Gastroesophageal sphincter (tissue), 4 donors: ENCODE measurements at regions not wholly inside any gene's neighbourhood (a gene's known extent, or its start where the extent isn't known, plus 50 kb on each side); places are given as distances from the start of the nearest gene placed in this dataset.

Experiments used
- ATAC-seq: fragments of 150-250 bp; one replicate; pipeline ENCODE4 v1.9.1; 2016; ENCODE audit warnings: mild to moderate bottlenecking, moderate library complexity
- H3K27ac ChIP-seq, 4 donors: fragments of 200-600 bp; sonication (generic) in 3 of 4; 1 replicate in 3 of 4; 2 replicates in 1 of 4; pipeline ENCODE4 v1.5.1; 2016 to 2019
- H3K27me3 ChIP-seq: fragments of 200-600 bp; sonication (generic); one replicate; pipeline ENCODE4 v1.5.1; 2019
- H3K36me3 ChIP-seq, 2 donors: fragments of 200-600 bp; sonication (generic); one replicate each; pipeline ENCODE4 v1.5.1; 2019; ENCODE audit warnings: control low read depth in 1 of 2
- H3K4me1 ChIP-seq, 3 donors: fragments of 200-600 bp; sonication (generic); 1 replicate in 2 of 3; 2 replicates in 1 of 3; pipeline ENCODE4 v1.5.1; 2016 to 2019; ENCODE audit warnings: control low read depth in 2 of 3
- H3K4me3 ChIP-seq, 2 donors: fragments of 200-600 bp; sonication (generic); one replicate each; pipeline ENCODE4 v1.5.1; 2019; ENCODE audit warnings: mild to moderate bottlenecking in 1 of 2, moderate library complexity in 1 of 2
- H3K9me3 ChIP-seq, 3 donors: fragments of 200-600 bp; sonication (generic); one replicate each; pipeline ENCODE4 v1.5.1; 2017 to 2019; ENCODE audit warnings: control low read depth in 2 of 3
- CTCF ChIP-seq, 4 experiments: fragments of 200-600 bp in 2 of 4; fragments of 450-650 bp in 2 of 4; sonication (generic) in 1 of 4; IDR thresholded peaks; one replicate each; pipeline ENCODE4 v1.5.1; 2017 to 2019; ENCODE audit warnings: antibody characterized with exemption in 4 of 4, mild to moderate bottlenecking in 2 of 4, moderate library complexity in 2 of 4
- EP300 ChIP-seq: sonication (generic); formaldehyde crosslinking; IDR thresholded peaks from one replicate; pipeline ENCODE4 v1.6.1; 2017; ENCODE audit warnings: antibody characterized with exemption, mild to moderate bottlenecking
- POLR2A ChIP-seq, 2 donors: fragments of 450-650 bp; IDR thresholded peaks; one replicate each; pipeline ENCODE4 v1.6.1; 2017; ENCODE audit warnings: antibody characterized with exemption in 2 of 2, mild to moderate bottlenecking in 2 of 2, moderate library complexity in 1 of 2
- POLR2AphosphoS5 ChIP-seq: sonication (generic); formaldehyde crosslinking; IDR thresholded peaks from one replicate; pipeline ENCODE4 v1.6.1; 2017; ENCODE audit warnings: antibody characterized with exemption
- WGBS, 2 donors: methylation state at CpG; one replicate each; pipeline ENCODE4 v1.1.5; 2018; ENCODE audit warnings: low coverage in 1 of 2; 5-methylcytosine and 5-hydroxymethylcytosine counted together

GRCh38 chr4:114383721-114384120 is 214.9 kb upstream of the UGT8 start:
- 42 to 80% methylated on average over 1 of the region's 1 CpG for WGBS, 2 donors
- Histone ChIP-seq H3K4me1 (no peaks in the 10 kb centered on the region), H3K4me3 (no peak overlapping the region), H3K9me3 (no peaks in the 10 kb centered on the region), H3K27ac (no peak overlapping the region), H3K27me3 (no peaks in the 10 kb centered on the region), H3K36me3 (no peaks in the 10 kb centered on the region)
- TF ChIP-seq CTCF (IDR thresholded peaks at IDR 0.05) (no peak), POLR2A (IDR thresholded peaks at IDR 0.05) (no peak), EP300 (no peak), POLR2AphosphoS5 (no peak)
- no peak for ATAC-seq

- no peak overlapping the region for H3K27ac ChIP-seq
- no peak overlapping the region for H3K4me3 ChIP-seq
- peaks cover 6% of the 10 kb centered on the region for H3K27me3 ChIP-seq
- ATAC-seq = no peak
- no peaks in the 10 kb centered on the region for H3K36me3 ChIP-seq
- WGBS, 2 donors = 6% methylated on average over 4 of the region's 4 CpGs
- peak; percentile 27 to 54 (median 40) for TF ChIP-seq CTCF (IDR thresholded peaks at IDR 0.05)
- TF ChIP-seq POLR2AphosphoS5 = no peak
- TF ChIP-seq EP300 = no peak
- no peak for TF ChIP-seq POLR2A (IDR thresholded peaks at IDR 0.05)
- no peaks in the 10 kb centered on the region for H3K9me3 ChIP-seq
- H3K4me1 ChIP-seq = no peaks in the 10 kb centered on the region
These were observed 214.0 kb upstream of the UGT8 start for GRCh38 chr4:114384629-114385028.

- Histone ChIP-seq H3K27ac (no peak overlapping the region), H3K9me3 (no peaks in the 10 kb centered on the region), H3K4me3 (no peak overlapping the region), H3K36me3 (no peaks in the 10 kb centered on the region), H3K4me1 (no peaks in the 10 kb centered on the region), H3K27me3 (peaks cover 6% of the 10 kb centered on the region)
- WGBS, 2 donors = 84 to 93% methylated on average over 7 to 8 of the region's 9 CpGs
- TF ChIP-seq POLR2AphosphoS5 = no peak
- no peak for TF ChIP-seq POLR2A (IDR thresholded peaks at IDR 0.05)
- TF ChIP-seq CTCF (IDR thresholded peaks at IDR 0.05) = no peak
- TF ChIP-seq EP300 = no peak
- ATAC-seq = no peak
These were observed 213.2 kb upstream of the UGT8 start for GRCh38 chr4:114385195-114385985.

GRCh38 chr4:114386637-114387233 is 211.9 kb upstream of the UGT8 start:
- WGBS, 2 donors = 30 to 44% methylated on average over 5 of the region's 5 CpGs
- TF ChIP-seq CTCF (IDR thresholded peaks at IDR 0.05) = peak; percentile 27 to 65 (median 44)
- no peak for TF ChIP-seq EP300
- Histone ChIP-seq H3K4me3 (no peak overlapping the region), H3K27ac (no peak overlapping the region), H3K27me3 (peaks cover 6% of the 10 kb centered on the region), H3K4me1 (no peaks in the 10 kb centered on the region), H3K36me3 (no peaks in the 10 kb centered on the region), H3K9me3 (no peaks in the 10 kb centered on the region)
- ATAC-seq = no peak
